ENCODE measurements at regions not wholly inside any gene's neighbourhood (a gene's known extent, or its start where the extent isn't known, plus 50 kb on each side); places are given as distances from the start of the nearest gene placed in this dataset.

- no peak for DNase-seq
Measured at GRCh38 chr3:158974904-158975303, 173.1 kb downstream of the MFSD1 start.

- DNase-seq = no peak
Measured at GRCh38 chr3:158976966-158977365, 175.1 kb downstream of the MFSD1 start.

GRCh38 chr3:158977497-158977896 lies 175.6 kb downstream of the MFSD1 start:
- DNase-seq = no peak

- no peak for DNase-seq
Measured at GRCh38 chr3:158983216-158984099, 181.6 kb downstream of the MFSD1 start.

GRCh38 chr3:158991146-158991705 lies 189.4 kb downstream of the MFSD1 start:
- DNase-seq = no peak

GRCh38 chr3:158992463-158992862 lies 190.6 kb downstream of the MFSD1 start:
- DNase-seq = no peak

- DNase-seq = no peak
Measured at GRCh38 chr3:158994386-158994785, 192.5 kb downstream of the MFSD1 start.

GRCh38 chr3:159001711-159002110 lies 199.9 kb downstream of the MFSD1 start:
- no peak for DNase-seq

GRCh38 chr3:159005137-159005536 lies 203.3 kb downstream of the MFSD1 start:
- DNase-seq = no peak

- no peak for DNase-seq
Measured at GRCh38 chr3:159007331-159007730, 205.5 kb downstream of the MFSD1 start.

GRCh38 chr3:159008401-159008800 lies 206.5 kb downstream of the MFSD1 start:
- DNase-seq = no peak

- no peak for DNase-seq
Measured at GRCh38 chr3:159018341-159018740, 216.5 kb downstream of the MFSD1 start.

- no peak for DNase-seq
Measured at GRCh38 chr3:159025733-159026132, 223.9 kb downstream of the MFSD1 start.

GRCh38 chr3:159026510-159026909 lies 224.7 kb downstream of the MFSD1 start:
- no peak for DNase-seq

GRCh38 chr3:159028706-159029105 lies 226.9 kb downstream of the MFSD1 start:
- DNase-seq = no peak

- DNase-seq = no peak
Measured at GRCh38 chr3:159029306-159030026, 227.6 kb downstream of the MFSD1 start.

- no peak for DNase-seq
Measured at GRCh38 chr3:159030138-159030670, 228.3 kb downstream of the MFSD1 start.

- DNase-seq = no peak
Measured at GRCh38 chr3:159030886-159031679, 229.2 kb downstream of the MFSD1 start.

- DNase-seq = no peak
Measured at GRCh38 chr3:159032311-159032710, 230.5 kb downstream of the MFSD1 start.

- no peak for DNase-seq
Measured at GRCh38 chr3:159038405-159038804, 236.6 kb downstream of the MFSD1 start.

GRCh38 chr3:159039286-159039685 lies 237.4 kb downstream of the MFSD1 start:
- DNase-seq = no peak

GRCh38 chr3:159045279-159045885 lies 243.5 kb downstream of the MFSD1 start:
- no peak for DNase-seq

All from activated CD8-positive, alpha-beta memory T cell treated with anti-CD3 and anti-CD28 coated beads, Interleukin-2, amount 50 U/mL, for 48 hours (primary cell).